Neuron (in vitro differentiated cells): ENCODE measurements at regions not wholly inside any gene's neighbourhood (a gene's known extent, or its start where the extent isn't known, plus 50 kb on each side); places are given as distances from the start of the nearest gene placed in this dataset.

Experiments used
- H2AFZ ChIP-seq: one replicate; pipeline ENCODE4 v1.6.1; 2013; ENCODE audit warnings: low read depth, mild to moderate bottlenecking, inconsistent platforms, low read length, moderate library complexity
- H3K27me3 ChIP-seq: one replicate; pipeline ENCODE4 v1.6.1; 2013; ENCODE audit warnings: low read length; ENCODE audit not compliant: insufficient read depth
- H3K36me3 ChIP-seq: one replicate; pipeline ENCODE4 v1.6.1; 2013; ENCODE audit warnings: low read length; ENCODE audit not compliant: insufficient read depth
- H3K4me1 ChIP-seq: one replicate; pipeline ENCODE4 v1.6.1; 2013; ENCODE audit warnings: low read length; ENCODE audit not compliant: insufficient read depth
- H3K4me3 ChIP-seq: 2 replicates; pipeline ENCODE4 v1.5.1; 2013; ENCODE audit warnings: mild to moderate bottlenecking, low read length, moderate library complexity
- H3K9me3 ChIP-seq: one replicate; pipeline ENCODE4 v1.6.1; 2013; ENCODE audit warnings: low read length

GRCh38 chrX:39437670-39438441, 636.6 kb downstream of the MID1IP1 start:
- no peak overlapping the region for H2AFZ ChIP-seq
- no peaks in the 10 kb centered on the region for H3K27me3 ChIP-seq
- no peak overlapping the region for H3K4me3 ChIP-seq
- no peaks in the 10 kb centered on the region for H3K4me1 ChIP-seq
- H3K36me3 ChIP-seq, result no peaks in the 10 kb centered on the region
- H3K9me3 ChIP-seq, result no peaks in the 10 kb centered on the region

- H3K4me3 ChIP-seq, result no peak overlapping the region
- no peaks in the 10 kb centered on the region for H3K4me1 ChIP-seq
- H3K9me3 ChIP-seq, result no peaks in the 10 kb centered on the region
- no peak overlapping the region for H2AFZ ChIP-seq
- H3K36me3 ChIP-seq, result no peaks in the 10 kb centered on the region
- H3K27me3 ChIP-seq, result no peaks in the 10 kb centered on the region
Measured at GRCh38 chrX:39438603-39439602, 637.6 kb downstream of the MID1IP1 start.

- Histone ChIP-seq H3K36me3 (no peaks in the 10 kb centered on the region), H2AFZ (no peak overlapping the region), H3K9me3 (no peaks in the 10 kb centered on the region), H3K4me3 (no peak overlapping the region), H3K27me3 (no peaks in the 10 kb centered on the region), H3K4me1 (no peaks in the 10 kb centered on the region)
Measured at GRCh38 chrX:39439906-39440798, 638.9 kb downstream of the MID1IP1 start.

- Histone ChIP-seq H3K9me3 (no peaks in the 10 kb centered on the region), H3K27me3 (no peaks in the 10 kb centered on the region)
Measured at GRCh38 chrX:39440799-39441284, 639.6 kb downstream of the MID1IP1 start.

GRCh38 chrX:39442332-39442731, 641.1 kb downstream of the MID1IP1 start:
- Histone ChIP-seq H3K27me3 (no peaks in the 10 kb centered on the region), H3K36me3 (no peaks in the 10 kb centered on the region), H3K4me3 (no peak overlapping the region), H3K4me1 (no peaks in the 10 kb centered on the region), H2AFZ (no peak overlapping the region), H3K9me3 (no peaks in the 10 kb centered on the region)

More at GRCh38 chrX:39440799-39441284, 639.6 kb downstream of the MID1IP1 start:
- H2AFZ ChIP-seq, result no peak overlapping the region
- H3K4me1 ChIP-seq, result no peaks in the 10 kb centered on the region
- no peaks in the 10 kb centered on the region for H3K36me3 ChIP-seq
- no peak overlapping the region for H3K4me3 ChIP-seq

- H2AFZ ChIP-seq, result no peak overlapping the region
- no peaks in the 10 kb centered on the region for H3K27me3 ChIP-seq
- no peaks in the 10 kb centered on the region for H3K36me3 ChIP-seq
- no peaks in the 10 kb centered on the region for H3K4me1 ChIP-seq
- no peaks in the 10 kb centered on the region for H3K9me3 ChIP-seq
- H3K4me3 ChIP-seq, result no peak overlapping the region
Measured at GRCh38 chrX:39443240-39443639, 642.0 kb downstream of the MID1IP1 start.

GRCh38 chrX:39445336-39445735, 644.1 kb downstream of the MID1IP1 start:
- Histone ChIP-seq H3K9me3 (no peaks in the 10 kb centered on the region), H3K4me3 (no peak overlapping the region)

GRCh38 chrX:39449352-39449751, 648.1 kb downstream of the MID1IP1 start:
- Histone ChIP-seq H3K27me3 (no peaks in the 10 kb centered on the region), H3K9me3 (no peaks in the 10 kb centered on the region)

More at GRCh38 chrX:39445336-39445735, 644.1 kb downstream of the MID1IP1 start:
- no peak overlapping the region for H2AFZ ChIP-seq
- no peaks in the 10 kb centered on the region for H3K4me1 ChIP-seq
- no peaks in the 10 kb centered on the region for H3K36me3 ChIP-seq
- no peaks in the 10 kb centered on the region for H3K27me3 ChIP-seq

GRCh38 chrX:39450234-39450977, 647.4 kb downstream of the BCOR start:
- no peaks in the 10 kb centered on the region for H3K4me1 ChIP-seq
- H3K9me3 ChIP-seq, result no peaks in the 10 kb centered on the region
- H3K4me3 ChIP-seq, result no peak overlapping the region
- H3K27me3 ChIP-seq, result no peaks in the 10 kb centered on the region
- no peaks in the 10 kb centered on the region for H3K36me3 ChIP-seq
- H2AFZ ChIP-seq, result no peak overlapping the region

More at GRCh38 chrX:39449352-39449751, 648.1 kb downstream of the MID1IP1 start:
- Histone ChIP-seq H3K4me1 (no peaks in the 10 kb centered on the region), H3K4me3 (no peak overlapping the region), H2AFZ (no peak overlapping the region), H3K36me3 (no peaks in the 10 kb centered on the region)

- Histone ChIP-seq H3K4me3 (no peak overlapping the region), H3K27me3 (no peaks in the 10 kb centered on the region), H2AFZ (no peak overlapping the region), H3K4me1 (no peaks in the 10 kb centered on the region), H3K9me3 (no peaks in the 10 kb centered on the region), H3K36me3 (no peaks in the 10 kb centered on the region)
Measured at GRCh38 chrX:39451046-39451445, 646.7 kb downstream of the BCOR start.

GRCh38 chrX:39452401-39452800, 645.4 kb downstream of the BCOR start:
- Histone ChIP-seq H3K9me3 (no peaks in the 10 kb centered on the region), H3K27me3 (no peaks in the 10 kb centered on the region), H2AFZ (no peak overlapping the region), H3K36me3 (no peaks in the 10 kb centered on the region), H3K4me1 (no peaks in the 10 kb centered on the region), H3K4me3 (no peak overlapping the region)
